BLaER1 (cell line): ENCODE measurements at regions not wholly inside any gene's neighbourhood (a gene's known extent, or its start where the extent isn't known, plus 50 kb on each side); places are given as distances from the start of the nearest gene placed in this dataset.

Experiments used
- H3K27ac ChIP-seq: shearing (Covaris generic); formaldehyde crosslinking; 2 replicates; pipeline ENCODE4 v1.8.1; 2022
- H3K27me3 ChIP-seq: shearing (Covaris generic); formaldehyde crosslinking; 2 replicates; pipeline ENCODE4 v1.8.1; 2022
- H3K36me3 ChIP-seq: shearing (Covaris generic); formaldehyde crosslinking; 2 replicates; pipeline ENCODE4 v1.8.1; 2022
- H3K4me1 ChIP-seq: shearing (Covaris generic); formaldehyde crosslinking; 2 replicates; pipeline ENCODE4 v1.8.1; 2022
- H3K4me2 ChIP-seq: shearing (Covaris generic); formaldehyde crosslinking; 2 replicates; pipeline ENCODE4 v1.8.1; 2022
- H3K4me3 ChIP-seq: shearing (Covaris generic); formaldehyde crosslinking; 2 replicates; pipeline ENCODE4 v1.8.1; 2022
- H3K9ac ChIP-seq: shearing (Covaris generic); formaldehyde crosslinking; 2 replicates; pipeline ENCODE4 v1.8.1; 2022
- H3K9me3 ChIP-seq: shearing (Covaris generic); formaldehyde crosslinking; 2 replicates; pipeline ENCODE4 v1.8.1; 2022
- H4K20me1 ChIP-seq: shearing (Covaris generic); formaldehyde crosslinking; 2 replicates; pipeline ENCODE4 v1.8.1; 2022
- Cebpa-rat ChIP-seq: shearing (Covaris generic); IDR thresholded peaks from 2 replicates; pipeline ENCODE4 v1.8.1; 2022

- no peak overlapping the region for H3K27ac ChIP-seq
- no peak overlapping the region for H3K4me2 ChIP-seq
- H3K36me3 ChIP-seq = no peaks in the 10 kb centered on the region
- H3K4me1 ChIP-seq = no peaks in the 10 kb centered on the region
- H3K27me3 ChIP-seq = no peaks in the 10 kb centered on the region
- H3K9me3 ChIP-seq = no peaks in the 10 kb centered on the region
- no peak for TF ChIP-seq Cebpa-rat
- H4K20me1 ChIP-seq = no peaks in the 10 kb centered on the region
- no peak overlapping the region for H3K9ac ChIP-seq
- H3K4me3 ChIP-seq = no peak overlapping the region
These were observed 369.0 kb downstream of the SV2B start for GRCh38 chr15:91468871-91469580.

DNA sequence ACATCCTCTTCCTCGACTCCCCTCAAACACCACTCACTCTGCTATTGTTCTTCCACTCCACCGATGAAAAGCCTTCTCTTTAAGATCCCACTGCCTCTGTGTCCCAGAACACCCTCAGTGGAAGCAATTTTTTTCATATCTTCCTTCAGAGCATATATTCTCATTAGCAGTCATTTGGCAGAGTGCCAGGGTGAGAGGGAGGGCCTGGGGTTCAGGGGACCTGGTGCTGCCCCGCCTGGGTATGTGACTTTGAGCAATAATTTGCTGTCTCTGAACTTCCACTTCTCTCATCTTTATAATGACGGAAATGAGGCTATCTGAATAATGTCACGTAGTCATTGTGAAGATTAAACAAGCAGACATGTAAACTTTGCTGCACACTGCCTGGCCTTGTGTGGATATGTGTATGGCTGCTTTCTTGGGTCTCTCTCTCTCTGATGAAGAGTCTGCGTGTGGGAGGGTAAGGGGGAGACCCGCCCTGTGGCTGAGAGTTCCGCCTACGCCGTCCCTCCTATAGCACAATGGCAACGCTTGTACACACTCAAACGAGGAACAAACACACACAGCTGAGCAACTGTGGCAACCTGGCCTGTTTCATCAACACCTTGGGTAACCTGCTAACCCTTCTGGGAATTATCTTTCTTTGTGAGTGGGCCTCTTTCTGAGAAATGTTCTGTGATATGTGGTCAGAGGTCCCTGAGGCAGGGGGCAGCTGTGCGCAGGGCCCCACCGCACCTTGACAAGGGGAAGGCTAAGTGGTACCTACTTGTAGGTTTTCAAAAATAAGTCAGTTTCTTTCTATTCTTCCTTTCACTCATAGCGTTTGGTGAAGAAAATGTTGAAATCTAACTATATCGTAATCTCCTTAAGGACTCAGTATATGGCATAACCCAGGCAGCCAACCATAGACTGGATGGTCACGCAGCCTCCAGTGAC lies 369.8 kb downstream of the SV2B start:
- Histone ChIP-seq H3K9ac (no peak overlapping the region), H3K4me2 (no peak overlapping the region), H4K20me1 (no peaks in the 10 kb centered on the region), H3K27me3 (no peaks in the 10 kb centered on the region), H3K4me3 (no peak overlapping the region), H3K27ac (no peak overlapping the region), H3K9me3 (no peaks in the 10 kb centered on the region), H3K4me1 (no peaks in the 10 kb centered on the region), H3K36me3 (no peaks in the 10 kb centered on the region)
- TF ChIP-seq Cebpa-rat = no peak

DNA sequence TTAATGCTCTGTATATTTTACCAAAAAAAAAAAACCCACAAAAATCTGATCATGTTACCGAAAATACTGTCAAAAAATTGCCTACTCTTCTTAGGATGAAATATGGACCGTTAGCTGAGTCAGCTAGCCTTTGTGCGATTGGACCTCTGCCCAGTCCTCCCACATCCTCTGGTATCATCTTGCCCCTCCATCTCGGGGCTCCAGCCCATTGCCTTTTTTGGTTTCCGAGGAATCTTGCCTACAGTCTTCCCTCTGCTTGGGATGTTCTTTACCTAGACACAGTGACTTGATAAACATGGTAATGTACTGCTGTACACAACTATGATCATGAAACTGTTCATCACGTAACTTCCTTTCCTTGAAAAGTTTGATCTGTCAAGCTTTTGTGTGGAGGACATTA lies 371.4 kb downstream of the SV2B start:
- H3K27ac ChIP-seq = no peak overlapping the region
- no peak overlapping the region for H3K4me2 ChIP-seq

DNA sequence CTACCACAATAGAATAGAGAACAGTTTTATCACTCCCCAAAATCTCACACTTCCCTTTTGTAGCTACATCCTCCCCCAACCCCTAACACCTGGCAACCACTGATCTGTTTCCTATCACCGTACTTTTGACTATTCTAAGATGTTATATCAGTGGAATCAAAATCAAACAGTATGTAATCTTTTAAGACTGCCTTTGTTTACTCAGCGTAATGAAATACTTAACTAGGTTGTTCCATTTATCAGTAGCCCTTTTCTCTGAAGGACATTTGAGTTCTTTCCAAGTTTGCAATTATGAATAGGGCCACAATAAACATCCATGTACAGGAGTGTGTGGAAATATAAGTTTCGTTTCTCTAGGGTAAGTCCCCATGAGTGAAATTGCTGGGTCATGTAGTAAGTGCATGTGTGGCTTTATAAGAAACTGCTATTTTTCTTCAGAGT lies 372.3 kb downstream of the SV2B start:
- Histone ChIP-seq H3K27me3 (no peaks in the 10 kb centered on the region), H3K9me3 (no peaks in the 10 kb centered on the region), H3K27ac (no peak overlapping the region), H3K4me3 (no peak overlapping the region), H3K4me2 (no peak overlapping the region), H4K20me1 (no peaks in the 10 kb centered on the region), H3K9ac (no peak overlapping the region), H3K36me3 (no peaks in the 10 kb centered on the region), H3K4me1 (no peaks in the 10 kb centered on the region)
- TF ChIP-seq Cebpa-rat = no peak

More for the DNA sequence above, 371.4 kb downstream of the SV2B start:
- no peaks in the 10 kb centered on the region for H3K9me3 ChIP-seq
- no peaks in the 10 kb centered on the region for H4K20me1 ChIP-seq
- H3K27me3 ChIP-seq = no peaks in the 10 kb centered on the region
- no peak overlapping the region for H3K4me3 ChIP-seq
- H3K4me1 ChIP-seq = no peaks in the 10 kb centered on the region
- TF ChIP-seq Cebpa-rat = no peak
- no peak overlapping the region for H3K9ac ChIP-seq
- no peaks in the 10 kb centered on the region for H3K36me3 ChIP-seq

DNA sequence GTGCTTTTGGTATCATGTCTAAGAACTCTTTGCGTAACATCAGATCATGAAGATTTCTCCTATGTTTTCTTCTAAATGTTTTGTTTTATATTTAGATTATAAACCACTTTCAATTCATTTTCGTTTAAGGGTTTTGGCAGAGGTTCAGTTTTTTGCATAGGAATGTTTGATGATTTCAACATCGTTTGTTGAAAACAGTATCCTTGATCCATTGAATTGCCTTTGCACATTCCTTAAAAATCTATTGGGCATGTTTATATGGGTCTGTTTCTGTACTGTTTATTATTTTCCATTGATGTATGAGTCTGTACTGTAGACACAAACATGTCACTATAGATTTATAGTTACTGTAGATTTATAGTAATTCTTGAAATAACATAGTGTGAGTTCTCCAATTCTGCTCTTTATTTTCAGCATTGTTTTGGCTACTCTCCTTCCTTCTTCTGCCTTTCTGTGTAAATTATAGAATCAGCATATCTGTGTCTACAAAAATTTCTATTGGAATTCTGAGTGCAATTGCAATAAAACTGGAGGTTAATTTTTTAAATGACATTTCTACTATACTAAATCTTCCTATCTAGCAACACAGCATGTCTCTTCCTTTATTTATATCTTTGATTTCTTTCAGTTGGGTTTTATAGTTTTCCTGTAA lies 374.0 kb downstream of the SV2B start:
- Histone ChIP-seq H3K27me3 (no peaks in the 10 kb centered on the region), H3K27ac (no peak overlapping the region), H4K20me1 (no peaks in the 10 kb centered on the region), H3K4me1 (no peaks in the 10 kb centered on the region), H3K36me3 (no peaks in the 10 kb centered on the region), H3K4me2 (no peak overlapping the region), H3K4me3 (no peak overlapping the region), H3K9ac (no peak overlapping the region), H3K9me3 (no peaks in the 10 kb centered on the region)
- no peak for TF ChIP-seq Cebpa-rat

DNA sequence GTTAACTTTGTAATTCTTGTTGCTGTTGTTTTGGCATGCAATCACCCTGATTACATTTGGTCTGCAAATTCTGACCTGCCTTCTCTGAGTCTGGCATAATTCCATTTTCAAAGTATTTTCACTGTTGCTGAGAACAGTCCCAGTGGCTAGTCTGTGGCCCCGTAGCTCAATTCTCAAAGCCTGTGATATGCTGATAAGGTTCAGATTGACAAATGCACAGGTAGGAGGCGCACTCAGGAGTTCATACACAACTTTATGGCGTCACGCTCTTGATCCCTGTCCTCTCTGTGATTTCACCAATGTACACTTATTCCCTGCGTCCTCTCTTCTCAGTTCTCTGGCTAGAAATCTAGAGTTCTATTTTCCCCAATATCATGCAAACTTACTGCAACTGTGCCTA lies 376.6 kb upstream of the SLCO3A1 start:
- H4K20me1 ChIP-seq = no peaks in the 10 kb centered on the region
- H3K4me1 ChIP-seq = no peaks in the 10 kb centered on the region
- H3K4me2 ChIP-seq = no peak overlapping the region
- no peaks in the 10 kb centered on the region for H3K9me3 ChIP-seq
- no peak overlapping the region for H3K27ac ChIP-seq
- H3K27me3 ChIP-seq = no peaks in the 10 kb centered on the region
- H3K4me3 ChIP-seq = no peak overlapping the region
- H3K9ac ChIP-seq = no peak overlapping the region
- TF ChIP-seq Cebpa-rat = no peak
- no peaks in the 10 kb centered on the region for H3K36me3 ChIP-seq

- no peak for TF ChIP-seq Cebpa-rat
- no peaks in the 10 kb centered on the region for H3K4me1 ChIP-seq
- no peaks in the 10 kb centered on the region for H3K27me3 ChIP-seq
- no peak overlapping the region for H3K4me2 ChIP-seq
- no peak overlapping the region for H3K9ac ChIP-seq
- no peak overlapping the region for H3K27ac ChIP-seq
- H4K20me1 ChIP-seq = no peaks in the 10 kb centered on the region
- H3K36me3 ChIP-seq = no peaks in the 10 kb centered on the region
- no peak overlapping the region for H3K4me3 ChIP-seq
- H3K9me3 ChIP-seq = no peaks in the 10 kb centered on the region
These were observed 374.8 kb upstream of the SLCO3A1 start for GRCh38 chr15:91478717-91479191.

GRCh38 chr15:91480426-91480825 lies 373.1 kb upstream of the SLCO3A1 start:
- Histone ChIP-seq H3K9ac (no peak overlapping the region), H3K9me3 (no peaks in the 10 kb centered on the region), H3K27me3 (no peaks in the 10 kb centered on the region), H3K27ac (no peak overlapping the region), H3K36me3 (no peaks in the 10 kb centered on the region), H3K4me1 (no peaks in the 10 kb centered on the region), H3K4me3 (no peak overlapping the region), H4K20me1 (no peaks in the 10 kb centered on the region), H3K4me2 (no peak overlapping the region)
- no peak for TF ChIP-seq Cebpa-rat

GRCh38 chr15:91482799-91483198 lies 370.7 kb upstream of the SLCO3A1 start:
- no peaks in the 10 kb centered on the region for H3K36me3 ChIP-seq
- H3K4me3 ChIP-seq = no peak overlapping the region
- no peaks in the 10 kb centered on the region for H3K27me3 ChIP-seq
- no peaks in the 10 kb centered on the region for H3K9me3 ChIP-seq
- no peaks in the 10 kb centered on the region for H4K20me1 ChIP-seq
- H3K9ac ChIP-seq = no peak overlapping the region
- no peak overlapping the region for H3K27ac ChIP-seq
- no peak overlapping the region for H3K4me2 ChIP-seq
- H3K4me1 ChIP-seq = no peaks in the 10 kb centered on the region
- TF ChIP-seq Cebpa-rat = no peak
